Immature natural killer cell (primary cell): ENCODE measurements at regions not wholly inside any gene's neighbourhood (a gene's known extent, or its start where the extent isn't known, plus 50 kb on each side); places are given as distances from the start of the nearest gene placed in this dataset.
"Not testable (repeated sequence)": the region's sequence is repeated elsewhere in the genome, so short reads cannot be mapped to it uniquely, and the experiment has no call there.

Experiments
- DNase-seq, 3 donors: peaks; one replicate each; pipeline ENCODE4 v3.0.0; 2022; ENCODE audit warnings: mixed read lengths in 1 of 3
- H3K27ac Mint-ChIP-seq, 6 donors: one replicate each; pipeline ENCODE4 v1.8.0; 2020; ENCODE audit warnings: mixed read lengths in 6 of 6, mild to moderate bottlenecking in 5 of 6, inconsistent platforms in 4 of 6, moderate library complexity in 3 of 6
- H3K27me3 Mint-ChIP-seq, 3 donors: one replicate each; pipeline ENCODE4 v1.8.0; 2020 to 2021; ENCODE audit warnings: low read depth in 3 of 3, mild to moderate bottlenecking in 3 of 3, mixed read lengths in 3 of 3, moderate library complexity in 3 of 3, inconsistent platforms in 1 of 3
- H3K36me3 Mint-ChIP-seq, 3 donors: one replicate each; pipeline ENCODE4 v1.8.0; 2020; ENCODE audit warnings: mixed read lengths in 3 of 3, inconsistent platforms in 2 of 3, mild to moderate bottlenecking in 2 of 3
- H3K4me1 Mint-ChIP-seq, 2 donors: one replicate each; pipeline ENCODE4 v1.8.0; 2020; ENCODE audit warnings: inconsistent platforms in 2 of 2, mild to moderate bottlenecking in 2 of 2, mixed read lengths in 2 of 2, moderate library complexity in 1 of 2
- H3K4me3 Mint-ChIP-seq, 5 donors: one replicate each; pipeline ENCODE4 v1.8.0; 2020; ENCODE audit warnings: mild to moderate bottlenecking in 5 of 5, mixed read lengths in 5 of 5, inconsistent platforms in 3 of 5, moderate library complexity in 3 of 5
- H3K9me3 Mint-ChIP-seq, 6 donors: one replicate each; pipeline ENCODE4 v1.8.0; 2020; ENCODE audit warnings: mild to moderate bottlenecking in 6 of 6, mixed read lengths in 6 of 6, inconsistent platforms in 4 of 6, moderate library complexity in 3 of 6

GRCh38 chr6:164345806-164346496, 931.4 kb downstream of the QKI start:
- DNase-seq, result no peak
- Mint-ChIP-seq H3K4me3 (no peak overlapping the region), H3K36me3 (no peaks in the 10 kb centered on the region), H3K9me3 (peaks cover 4 to 11% (median 8%) of the 10 kb centered on the region in 6 donors), H3K4me1 (no peaks in the 10 kb centered on the region), H3K27me3 (peaks cover 0 to 5% (median 2%) of the 10 kb centered on the region in 3 donors), H3K27ac (no peak overlapping the region)

- no peak for DNase-seq
- H3K27ac Mint-ChIP-seq, result no peak overlapping the region
- no peak overlapping the region for H3K4me3 Mint-ChIP-seq
- H3K9me3 Mint-ChIP-seq, result peaks cover 4 to 11% (median 8%) of the 10 kb centered on the region in 6 donors
- H3K27me3 Mint-ChIP-seq, result peaks cover 0 to 5% (median 2%) of the 10 kb centered on the region in 3 donors
- no peaks in the 10 kb centered on the region for H3K36me3 Mint-ChIP-seq
- H3K4me1 Mint-ChIP-seq, result no peaks in the 10 kb centered on the region
Measured at GRCh38 chr6:164345327-164345726, 930.8 kb downstream of the QKI start.

- no peak overlapping the region for H3K27ac Mint-ChIP-seq
- H3K9me3 Mint-ChIP-seq, result peaks cover 4 to 11% (median 8%) of the 10 kb centered on the region in 6 donors
- H3K36me3 Mint-ChIP-seq, result no peaks in the 10 kb centered on the region
- H3K4me3 Mint-ChIP-seq, result no peak overlapping the region
- DNase-seq, result no peak
- peaks cover 0 to 5% (median 2%) of the 10 kb centered on the region in 3 donors for H3K27me3 Mint-ChIP-seq
- no peaks in the 10 kb centered on the region for H3K4me1 Mint-ChIP-seq
Measured at GRCh38 chr6:164344801-164345291, 930.3 kb downstream of the QKI start.

GRCh38 chr6:164339442-164339841, 924.9 kb downstream of the QKI start:
- not testable (repeated sequence) for H3K27me3 Mint-ChIP-seq, DNase-seq, H3K36me3 Mint-ChIP-seq, H3K4me3 Mint-ChIP-seq, H3K4me1 Mint-ChIP-seq, H3K27ac Mint-ChIP-seq
- H3K9me3 Mint-ChIP-seq, result peaks cover 4 to 15% (median 8%) of the 10 kb centered on the region in 6 donors

GRCh38 chr6:164337925-164338397, 923.4 kb downstream of the QKI start:
- H3K36me3 Mint-ChIP-seq, result no peaks in the 10 kb centered on the region
- no peaks in the 10 kb centered on the region for H3K27me3 Mint-ChIP-seq
- H3K9me3 Mint-ChIP-seq, result peaks cover 0 to 9% (median 7%) of the 10 kb centered on the region in 6 donors
- no peak overlapping the region for H3K4me3 Mint-ChIP-seq
- H3K4me1 Mint-ChIP-seq, result no peaks in the 10 kb centered on the region
- no peak for DNase-seq
- H3K27ac Mint-ChIP-seq, result no peak overlapping the region

- no peak overlapping the region for H3K27ac Mint-ChIP-seq
- H3K4me3 Mint-ChIP-seq, result no peak overlapping the region
- no peak for DNase-seq
- H3K9me3 Mint-ChIP-seq, result peaks cover 0 to 8% (median 4%) of the 10 kb centered on the region in 6 donors
- no peaks in the 10 kb centered on the region for H3K36me3 Mint-ChIP-seq
- no peaks in the 10 kb centered on the region for H3K4me1 Mint-ChIP-seq
- no peaks in the 10 kb centered on the region for H3K27me3 Mint-ChIP-seq
Measured at GRCh38 chr6:164337024-164337924, 922.8 kb downstream of the QKI start.

- H3K4me1 Mint-ChIP-seq, result no peaks in the 10 kb centered on the region
- H3K27me3 Mint-ChIP-seq, result no peaks in the 10 kb centered on the region
- no peak for DNase-seq
- no peak overlapping the region for H3K4me3 Mint-ChIP-seq
- no peak overlapping the region for H3K27ac Mint-ChIP-seq
- no peaks in the 10 kb centered on the region for H3K36me3 Mint-ChIP-seq
- peaks cover 0 to 8% (median 4%) of the 10 kb centered on the region in 6 donors for H3K9me3 Mint-ChIP-seq
Measured at GRCh38 chr6:164336455-164336854, 921.9 kb downstream of the QKI start.

GRCh38 chr6:164331026-164331425, 916.5 kb downstream of the QKI start:
- no peak for DNase-seq
- no peak overlapping the region for H3K27ac Mint-ChIP-seq
- no peaks in the 10 kb centered on the region for H3K4me1 Mint-ChIP-seq
- H3K36me3 Mint-ChIP-seq, result no peaks in the 10 kb centered on the region
- H3K4me3 Mint-ChIP-seq, result no peak overlapping the region
- H3K9me3 Mint-ChIP-seq, result peaks cover 0 to 9% (median 2%) of the 10 kb centered on the region in 6 donors
- H3K27me3 Mint-ChIP-seq, result peaks cover 0 to 2% (median 0%) of the 10 kb centered on the region in 3 donors

GRCh38 chr6:164325168-164325567, 910.6 kb downstream of the QKI start:
- H3K27ac Mint-ChIP-seq, result no peak overlapping the region
- no peak overlapping the region for H3K4me3 Mint-ChIP-seq

GRCh38 chr6:164322533-164322932, 908.0 kb downstream of the QKI start:
- no peaks in the 10 kb centered on the region for H3K36me3 Mint-ChIP-seq
- no peak for DNase-seq
- no peak overlapping the region for H3K4me3 Mint-ChIP-seq
- H3K27ac Mint-ChIP-seq, result no peak overlapping the region
- no peaks in the 10 kb centered on the region for H3K4me1 Mint-ChIP-seq
- H3K9me3 Mint-ChIP-seq, result peaks cover 0 to 16% (median 0%) of the 10 kb centered on the region in 6 donors
- H3K27me3 Mint-ChIP-seq, result peaks cover 0 to 1% (median 0%) of the 10 kb centered on the region in 3 donors

More at GRCh38 chr6:164325168-164325567, 910.6 kb downstream of the QKI start:
- Mint-ChIP-seq H3K4me1 (no peaks in the 10 kb centered on the region), H3K27me3 (peaks cover 0 to 2% (median 1%) of the 10 kb centered on the region in 3 donors), H3K36me3 (no peaks in the 10 kb centered on the region), H3K9me3 (peaks cover 0 to 16% (median 1%) of the 10 kb centered on the region in 6 donors)
- no peak for DNase-seq

- Mint-ChIP-seq H3K36me3 (no peaks in the 10 kb centered on the region), H3K27me3 (peaks cover 0 to 1% (median 0%) of the 10 kb centered on the region in 3 donors), H3K4me3 (no peak overlapping the region), H3K27ac (no peak overlapping the region), H3K9me3 (peaks cover 0 to 10% (median 0%) of the 10 kb centered on the region in 6 donors), H3K4me1 (no peaks in the 10 kb centered on the region)
- DNase-seq, result no peak
Measured at GRCh38 chr6:164321297-164321696, 906.8 kb downstream of the QKI start.

GRCh38 chr6:164315376-164315775, 900.9 kb downstream of the QKI start:
- DNase-seq, result no peak
- H3K4me3 Mint-ChIP-seq, result no peak overlapping the region
- no peaks in the 10 kb centered on the region for H3K27me3 Mint-ChIP-seq
- peaks cover 0 to 6% (median 0%) of the 10 kb centered on the region in 6 donors for H3K9me3 Mint-ChIP-seq
- no peaks in the 10 kb centered on the region for H3K36me3 Mint-ChIP-seq
- no peak overlapping the region for H3K27ac Mint-ChIP-seq
- H3K4me1 Mint-ChIP-seq, result no peaks in the 10 kb centered on the region

GRCh38 chr6:164308339-164308738, 893.8 kb downstream of the QKI start:
- Mint-ChIP-seq H3K4me3 (no peak overlapping the region), H3K4me1 (no peaks in the 10 kb centered on the region), H3K9me3 (peaks cover 0 to 22% (median 7%) of the 10 kb centered on the region in 6 donors), H3K27me3 (peaks cover 0 to 1% (median 0%) of the 10 kb centered on the region in 3 donors), H3K36me3 (no peaks in the 10 kb centered on the region), H3K27ac (no peak overlapping the region)
- no peak for DNase-seq
